ENCODE measurements at regions not wholly inside any gene's neighbourhood (a gene's known extent, or its start where the extent isn't known, plus 50 kb on each side); places are given as distances from the start of the nearest gene placed in this dataset.

DNA sequence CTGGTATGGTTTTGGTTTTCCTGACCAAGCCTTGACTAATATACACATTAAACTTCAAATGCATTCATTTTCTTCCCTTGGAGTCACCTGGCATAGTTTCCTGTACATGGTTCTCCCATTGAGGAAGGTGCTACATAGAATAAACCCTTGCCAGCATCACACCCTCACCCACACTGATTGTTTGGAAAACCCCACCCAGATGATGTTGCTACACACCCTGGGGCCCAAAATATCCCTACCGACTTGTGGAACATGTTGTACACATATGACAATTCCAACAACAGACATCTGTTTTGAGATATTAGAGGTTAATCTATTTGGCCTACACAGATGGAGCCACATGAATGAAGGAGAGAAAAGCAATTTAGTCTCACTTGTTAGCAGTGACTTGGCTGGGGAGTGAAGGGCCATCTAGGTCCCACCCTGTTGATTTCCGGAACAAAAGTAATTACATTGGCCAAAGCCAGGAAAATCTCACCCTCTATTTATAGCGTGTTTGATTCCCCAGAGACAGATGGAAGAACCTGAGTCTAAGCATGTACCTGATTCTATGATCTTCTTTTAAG, 606.0 kb upstream of the BTBD3 start:
- no peak overlapping the region for H3K27ac Mint-ChIP-seq
- no peak for DNase-seq
- H3K4me1 Mint-ChIP-seq (ENCODE audit: low read depth): no peaks in the 10 kb centered on the region
- H3K36me3 Mint-ChIP-seq (ENCODE audit: insufficient read depth in 2 of 2): no peaks in the 10 kb centered on the region
- ATAC-seq (replicated peaks in 1 of 2): no peak
- H3K4me3 Mint-ChIP-seq: no peak overlapping the region
- H3K27me3 Mint-ChIP-seq (ENCODE audit: low read depth): no peaks in the 10 kb centered on the region
- peaks cover 6 to 7% of the 10 kb centered on the region in 2 donors for H3K9me3 Mint-ChIP-seq

DNA sequence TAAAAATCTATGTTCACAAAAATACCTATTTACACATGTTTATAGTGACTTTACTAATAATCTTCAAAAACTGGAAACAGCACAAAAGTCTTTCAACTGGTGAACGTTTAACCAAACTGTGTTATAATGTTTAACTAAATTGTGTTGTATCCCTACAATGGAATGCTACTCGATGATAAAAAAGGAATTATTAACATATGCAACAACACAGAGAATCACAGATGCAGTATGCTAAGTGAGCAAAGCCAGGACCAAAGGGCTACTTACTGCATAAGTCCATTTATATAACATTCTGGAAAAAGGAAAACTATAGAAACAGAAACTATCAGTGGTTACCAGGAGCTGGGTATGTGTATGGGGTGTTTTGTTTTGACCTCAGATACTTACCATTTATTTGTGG, 602.2 kb upstream of the BTBD3 start:
- Mint-ChIP-seq H3K36me3 (ENCODE audit: insufficient read depth in 2 of 2) (no peaks in the 10 kb centered on the region), H3K27me3 (ENCODE audit: low read depth) (no peaks in the 10 kb centered on the region), H3K9me3 (peaks cover 4% of the 10 kb centered on the region in 2 donors), H3K27ac (no peak overlapping the region), H3K4me1 (ENCODE audit: low read depth) (no peaks in the 10 kb centered on the region), H3K4me3 (no peak overlapping the region)
- ATAC-seq (replicated peaks in 1 of 2): no peak
- DNase-seq: no peak

DNA sequence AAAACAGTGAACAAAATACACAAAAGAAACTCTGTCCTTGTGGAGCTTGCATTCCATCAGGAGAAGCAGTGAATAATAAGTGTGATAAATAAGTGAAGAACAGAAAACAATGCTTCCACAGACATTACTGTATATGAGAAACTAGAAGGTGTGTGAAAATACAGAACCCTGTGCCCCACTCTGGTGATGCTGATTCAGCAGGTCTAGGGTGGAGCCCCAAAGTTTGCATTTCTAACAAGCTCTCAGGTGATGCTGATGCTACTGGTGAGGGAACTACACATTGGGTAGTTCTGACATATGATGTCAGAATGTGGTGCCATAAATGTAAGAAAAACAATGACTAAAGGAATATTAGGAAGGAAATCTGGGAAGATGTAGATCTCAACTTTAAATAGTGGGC, 601.4 kb upstream of the BTBD3 start:
- no peaks in the 10 kb centered on the region for H3K36me3 Mint-ChIP-seq (ENCODE audit: insufficient read depth in 2 of 2)
- H3K4me3 Mint-ChIP-seq: no peak overlapping the region
- H3K27ac Mint-ChIP-seq: no peak overlapping the region
- no peaks in the 10 kb centered on the region for H3K4me1 Mint-ChIP-seq (ENCODE audit: low read depth)
- DNase-seq (no peak), ATAC-seq (replicated peaks in 1 of 2) (no peak)
- H3K27me3 Mint-ChIP-seq (ENCODE audit: low read depth): no peaks in the 10 kb centered on the region
- H3K9me3 Mint-ChIP-seq: peaks cover 4 to 8% of the 10 kb centered on the region in 2 donors

DNA sequence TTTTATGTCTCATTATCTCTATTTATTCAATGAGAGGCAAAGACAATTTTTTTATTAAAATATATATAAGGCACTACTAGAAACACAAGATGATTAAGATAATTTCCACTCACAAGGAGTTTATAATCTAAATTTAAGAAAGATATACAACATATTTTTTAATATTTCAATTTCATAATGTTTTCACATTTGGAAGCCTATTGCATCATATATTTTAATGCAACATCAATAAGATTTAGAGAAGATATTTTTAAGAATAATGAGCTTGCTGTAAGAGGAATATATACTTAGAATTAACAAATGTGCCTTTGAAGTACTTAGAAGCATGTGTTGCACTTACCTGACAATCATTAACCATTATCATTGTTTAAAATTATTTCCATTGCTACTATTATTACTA, 597.7 kb upstream of the BTBD3 start:
- H3K27me3 Mint-ChIP-seq (ENCODE audit: low read depth): no peaks in the 10 kb centered on the region
- ATAC-seq (replicated peaks in 1 of 2) (no peak), DNase-seq (no peak)
- no peak overlapping the region for H3K4me3 Mint-ChIP-seq
- no peaks in the 10 kb centered on the region for H3K36me3 Mint-ChIP-seq (ENCODE audit: insufficient read depth in 2 of 2)
- H3K9me3 Mint-ChIP-seq: peaks cover 9 to 17% of the 10 kb centered on the region in 2 donors
- H3K27ac Mint-ChIP-seq: no peak overlapping the region
- no peaks in the 10 kb centered on the region for H3K4me1 Mint-ChIP-seq (ENCODE audit: low read depth)

DNA sequence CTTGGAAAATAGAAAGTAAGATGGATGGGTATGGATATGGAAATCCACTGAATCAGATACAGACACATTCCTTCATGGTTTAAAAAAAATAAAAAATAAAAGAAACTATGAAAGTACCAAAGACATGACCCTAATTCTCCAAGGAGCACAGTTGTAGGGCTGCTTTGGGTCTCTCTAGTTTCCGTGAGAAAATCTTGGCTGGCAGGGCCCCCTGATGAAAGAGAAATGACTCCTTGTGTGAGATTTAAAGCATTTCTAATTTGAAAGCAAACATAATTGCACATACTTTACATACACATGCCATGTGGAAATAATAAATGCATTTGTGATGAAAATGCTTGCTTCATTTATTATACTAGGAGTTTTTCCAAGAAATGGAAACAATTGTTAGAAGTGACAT, 593.9 kb upstream of the BTBD3 start:
- no peaks in the 10 kb centered on the region for H3K4me1 Mint-ChIP-seq (ENCODE audit: low read depth)

DNA sequence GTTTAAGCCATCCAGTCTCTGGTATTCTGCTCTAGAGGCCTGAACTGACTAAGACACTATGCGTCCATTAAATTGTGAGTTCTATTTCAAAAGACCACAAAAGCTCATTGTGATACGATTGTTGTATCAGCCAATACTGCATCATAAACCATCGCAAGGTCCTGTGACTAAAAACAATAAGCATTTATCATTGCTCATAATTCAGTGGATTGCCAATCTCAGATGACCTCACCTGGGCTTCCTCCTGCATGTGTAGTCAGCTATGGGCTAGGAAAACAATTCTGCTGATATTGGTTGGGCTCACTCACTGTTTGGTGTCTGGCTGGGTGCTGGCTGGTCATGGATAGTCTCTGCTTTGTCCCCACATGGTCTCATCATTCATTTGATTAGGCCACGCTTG, 592.7 kb upstream of the BTBD3 start:
- no peak overlapping the region for H3K4me3 Mint-ChIP-seq
- ATAC-seq (replicated peaks in 1 of 2): no peak
- no peak for DNase-seq
- H3K4me1 Mint-ChIP-seq (ENCODE audit: low read depth): no peaks in the 10 kb centered on the region
- no peaks in the 10 kb centered on the region for H3K36me3 Mint-ChIP-seq (ENCODE audit: insufficient read depth in 2 of 2)
- H3K27me3 Mint-ChIP-seq (ENCODE audit: low read depth): no peaks in the 10 kb centered on the region
- no peak overlapping the region for H3K27ac Mint-ChIP-seq
- peaks cover 10 to 18% of the 10 kb centered on the region in 2 donors for H3K9me3 Mint-ChIP-seq

More for the DNA sequence above, 593.9 kb upstream of the BTBD3 start:
- peaks cover 9 to 18% of the 10 kb centered on the region in 2 donors for H3K9me3 Mint-ChIP-seq
- no peaks in the 10 kb centered on the region for H3K36me3 Mint-ChIP-seq (ENCODE audit: insufficient read depth in 2 of 2)
- no peaks in the 10 kb centered on the region for H3K27me3 Mint-ChIP-seq (ENCODE audit: low read depth)
- H3K27ac Mint-ChIP-seq: no peak overlapping the region
- no peak for DNase-seq
- ATAC-seq (replicated peaks in 1 of 2): no peak
- H3K4me3 Mint-ChIP-seq: no peak overlapping the region

DNA sequence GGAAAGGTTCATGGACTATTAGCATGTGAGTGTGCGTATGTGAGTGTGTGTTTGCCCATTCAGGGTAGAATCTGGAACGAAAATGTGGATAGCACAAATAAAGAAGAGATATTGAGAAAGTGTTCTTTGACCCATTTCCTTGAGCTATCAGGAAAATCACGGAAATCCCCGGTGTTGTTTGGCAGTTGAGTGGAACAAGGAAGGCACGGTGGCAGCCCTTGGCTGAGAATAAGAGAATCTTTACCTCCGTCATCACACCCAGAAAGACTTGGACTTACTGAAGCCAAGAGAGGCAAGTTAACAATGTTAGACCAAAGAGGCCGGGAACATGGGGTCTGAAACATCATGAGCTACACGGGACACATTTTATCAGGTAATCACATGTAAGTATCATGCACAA, 588.9 kb upstream of the BTBD3 start:
- Mint-ChIP-seq H3K27me3 (ENCODE audit: low read depth) (no peaks in the 10 kb centered on the region), H3K27ac (no peak overlapping the region), H3K9me3 (peaks cover 8 to 10% of the 10 kb centered on the region in 2 donors), H3K4me3 (no peak overlapping the region), H3K4me1 (ENCODE audit: low read depth) (no peaks in the 10 kb centered on the region), H3K36me3 (ENCODE audit: insufficient read depth in 2 of 2) (peaks cover 2% of the 10 kb centered on the region in 2 donors)
- ATAC-seq (replicated peaks in 1 of 2) (no peak), DNase-seq (no peak)

DNA sequence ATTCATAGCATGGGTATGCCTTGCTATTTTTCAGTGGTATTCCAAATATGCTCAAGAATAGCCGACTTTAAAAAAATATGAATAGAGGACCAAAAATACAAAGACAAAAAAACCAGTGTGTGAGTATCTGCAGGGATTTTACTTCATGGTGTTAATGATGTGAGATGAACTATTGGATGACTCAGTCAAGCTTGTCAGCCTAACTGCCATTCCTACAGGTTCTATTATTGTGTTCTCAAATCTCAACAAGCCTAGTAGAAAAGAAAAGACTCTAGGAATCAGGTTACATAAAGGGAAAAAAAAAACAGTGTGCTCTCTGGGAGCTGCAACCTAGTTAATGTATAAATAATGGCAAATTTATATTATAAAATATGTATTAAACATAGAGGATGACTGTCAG, 588.4 kb upstream of the BTBD3 start:
- Mint-ChIP-seq H3K27ac (no peak overlapping the region), H3K27me3 (ENCODE audit: low read depth) (no peaks in the 10 kb centered on the region), H3K36me3 (ENCODE audit: insufficient read depth in 2 of 2) (peaks cover 2% of the 10 kb centered on the region in 2 donors), H3K4me1 (ENCODE audit: low read depth) (no peaks in the 10 kb centered on the region), H3K9me3 (peaks cover 8 to 10% of the 10 kb centered on the region in 2 donors), H3K4me3 (no peak overlapping the region)
- no peak for ATAC-seq (replicated peaks in 1 of 2)
- no peak for DNase-seq

DNA sequence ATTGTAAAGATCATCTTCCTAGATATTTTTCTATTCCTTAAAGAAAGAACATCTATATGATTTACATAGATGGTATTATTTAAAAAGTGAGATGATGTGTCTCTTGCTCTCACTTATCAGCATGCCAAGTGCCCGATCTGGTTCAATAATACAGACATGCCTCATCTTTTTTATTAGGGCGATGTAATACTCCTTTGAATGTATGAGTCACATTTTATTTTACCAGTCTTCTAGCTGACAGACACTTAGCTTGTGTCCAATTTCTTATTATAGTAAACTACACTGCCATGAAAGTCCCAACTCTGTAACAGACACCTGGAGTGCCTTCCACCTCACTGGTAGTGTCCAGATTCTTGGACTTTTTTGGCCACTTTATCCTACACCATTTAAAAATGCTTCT, 586.6 kb upstream of the BTBD3 start:
- Mint-ChIP-seq H3K36me3 (ENCODE audit: insufficient read depth in 2 of 2) (peaks cover 2% of the 10 kb centered on the region in 2 donors), H3K9me3 (peaks cover 7 to 8% of the 10 kb centered on the region in 2 donors), H3K4me3 (no peak overlapping the region)

DNA sequence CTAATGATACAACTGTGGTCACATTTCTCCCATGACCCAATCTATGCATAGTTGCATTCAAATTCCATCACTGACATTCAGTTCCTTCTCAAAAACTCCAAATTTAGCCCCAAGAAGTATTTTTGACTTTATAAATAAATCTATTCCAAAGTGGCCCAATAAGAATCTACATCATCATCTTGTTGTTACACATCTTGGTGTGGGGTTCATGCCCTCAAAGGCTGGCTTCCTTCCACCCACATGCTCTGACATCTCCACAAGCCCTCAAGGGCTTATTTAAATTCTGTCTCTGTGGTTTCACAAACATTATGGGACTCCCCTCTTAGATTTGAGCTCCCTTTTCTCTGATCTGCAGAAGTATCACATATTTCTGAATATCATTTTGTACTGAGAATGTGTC, 585.3 kb upstream of the BTBD3 start:
- H3K27me3 Mint-ChIP-seq (ENCODE audit: low read depth): no peaks in the 10 kb centered on the region
- H3K4me1 Mint-ChIP-seq (ENCODE audit: low read depth): no peaks in the 10 kb centered on the region
- no peak overlapping the region for H3K27ac Mint-ChIP-seq
- H3K36me3 Mint-ChIP-seq (ENCODE audit: insufficient read depth in 2 of 2): peaks cover 2% of the 10 kb centered on the region in 2 donors
- ATAC-seq (replicated peaks in 1 of 2) (no peak), DNase-seq (no peak)
- no peak overlapping the region for H3K4me3 Mint-ChIP-seq
- peaks cover 7 to 8% of the 10 kb centered on the region in 2 donors for H3K9me3 Mint-ChIP-seq

More for the DNA sequence above, 586.6 kb upstream of the BTBD3 start:
- ATAC-seq (replicated peaks in 1 of 2) (no peak), DNase-seq (no peak)
- H3K27ac Mint-ChIP-seq: no peak overlapping the region
- no peaks in the 10 kb centered on the region for H3K4me1 Mint-ChIP-seq (ENCODE audit: low read depth)
- no peaks in the 10 kb centered on the region for H3K27me3 Mint-ChIP-seq (ENCODE audit: low read depth)

DNA sequence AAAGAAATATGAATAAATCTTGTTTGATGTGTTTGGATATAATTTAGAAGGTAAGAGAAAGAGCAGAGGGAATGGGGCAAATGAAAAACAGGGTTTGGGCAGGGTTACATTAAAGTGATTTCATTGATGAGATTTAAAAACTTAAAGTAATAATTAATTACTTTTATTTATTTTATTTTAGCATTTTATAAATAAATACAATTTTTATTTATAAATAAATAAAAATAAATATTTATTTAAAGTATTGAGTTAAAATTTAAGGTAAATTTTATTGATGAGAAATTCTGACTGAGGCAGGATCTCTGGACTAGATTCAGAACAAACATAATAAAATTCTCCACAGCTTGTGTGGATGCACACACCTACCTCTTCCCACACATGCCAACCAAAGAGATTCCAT, 584.1 kb upstream of the BTBD3 start:
- ATAC-seq (replicated peaks in 1 of 2): no peak
- no peak overlapping the region for H3K27ac Mint-ChIP-seq
- H3K36me3 Mint-ChIP-seq (ENCODE audit: insufficient read depth in 2 of 2): peaks cover 2% of the 10 kb centered on the region in 2 donors
- no peaks in the 10 kb centered on the region for H3K27me3 Mint-ChIP-seq (ENCODE audit: low read depth)
- no peak for DNase-seq
- H3K4me3 Mint-ChIP-seq: no peak overlapping the region
- peaks cover 4 to 7% of the 10 kb centered on the region in 2 donors for H3K9me3 Mint-ChIP-seq
- H3K4me1 Mint-ChIP-seq (ENCODE audit: low read depth): no peaks in the 10 kb centered on the region

DNA sequence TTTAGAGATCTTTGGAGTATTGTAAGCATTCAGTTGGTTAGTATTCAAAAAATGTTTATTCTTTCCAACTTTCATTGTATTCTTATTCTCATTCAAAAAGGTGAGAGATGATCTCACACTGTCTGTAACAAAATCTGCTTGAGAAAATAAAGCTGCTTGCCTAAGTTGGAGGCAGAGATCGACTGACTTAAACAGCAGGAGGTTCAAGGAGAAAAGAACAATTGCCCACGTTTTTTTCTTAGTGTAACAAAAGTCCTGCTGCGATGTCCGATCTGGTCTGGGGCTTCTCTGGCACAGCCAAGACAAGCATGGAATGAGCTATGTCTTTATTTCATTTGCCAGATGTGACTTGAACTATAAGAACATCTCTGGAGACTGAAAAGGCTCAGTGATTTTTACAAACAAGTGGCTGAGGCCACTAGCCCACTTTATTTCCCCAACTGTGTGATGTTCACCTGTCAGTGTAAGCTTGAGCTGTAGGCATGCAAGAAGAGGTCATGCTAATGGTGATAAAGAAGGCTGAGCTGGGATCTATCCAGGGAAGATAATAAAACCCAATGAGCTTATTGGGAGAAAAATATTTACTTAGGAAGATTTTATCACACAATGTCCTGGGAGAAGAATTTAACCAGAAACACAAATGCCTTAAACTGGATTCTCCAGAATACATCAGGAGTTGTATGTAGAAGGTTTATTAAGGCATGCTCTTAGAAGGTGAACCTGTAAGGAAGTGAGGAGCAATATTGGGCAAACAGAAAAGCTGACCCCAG, 580.1 kb upstream of the BTBD3 start:
- Mint-ChIP-seq H3K27ac (no peak overlapping the region), H3K4me1 (ENCODE audit: low read depth) (no peaks in the 10 kb centered on the region), H3K9me3 (peaks cover 4% of the 10 kb centered on the region in 2 donors), H3K4me3 (no peak overlapping the region), H3K36me3 (ENCODE audit: insufficient read depth in 2 of 2) (no peaks in the 10 kb centered on the region), H3K27me3 (ENCODE audit: low read depth) (no peaks in the 10 kb centered on the region)
- no peak for DNase-seq
- no peak for ATAC-seq (replicated peaks in 1 of 2)

DNA sequence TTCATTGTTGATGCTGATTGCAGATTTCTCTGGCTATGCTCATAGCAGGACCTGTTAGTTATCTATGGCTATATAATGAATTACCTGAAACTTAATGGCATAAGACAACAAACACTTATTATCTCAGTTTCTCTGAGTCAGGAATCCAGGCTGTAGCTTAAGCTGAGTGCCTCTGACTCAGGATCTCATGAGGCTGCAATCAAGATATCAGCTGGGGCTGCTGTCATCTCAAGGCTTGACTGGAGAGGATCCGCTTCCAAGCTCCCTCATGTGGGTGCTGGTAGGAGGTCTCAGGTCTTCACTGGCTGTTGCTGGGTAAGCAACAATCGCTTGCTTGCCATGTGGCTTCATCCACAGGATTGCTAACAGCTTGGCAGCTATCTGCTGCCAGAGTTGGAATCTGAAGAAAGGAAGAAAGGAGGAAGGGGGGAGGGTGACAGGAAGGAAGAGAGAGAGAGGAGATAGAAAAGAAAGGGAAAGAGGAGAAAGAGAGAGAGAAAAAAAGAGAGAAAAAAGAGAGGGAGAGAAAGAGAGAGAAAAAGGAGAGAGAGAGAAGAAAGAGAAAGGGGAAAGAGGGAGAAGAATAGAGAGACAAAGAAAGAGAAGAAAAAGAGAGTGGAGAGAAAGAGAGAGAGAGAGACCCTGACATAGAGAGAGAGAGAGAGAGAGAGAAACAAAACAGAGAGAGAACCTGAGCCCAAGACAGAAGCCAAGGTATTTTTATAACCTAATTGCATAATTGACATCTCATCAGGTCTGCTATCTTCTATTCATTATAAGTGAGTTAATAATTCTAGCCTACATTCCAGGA, 579.0 kb upstream of the BTBD3 start:
- H3K36me3 Mint-ChIP-seq (ENCODE audit: insufficient read depth in 2 of 2): no peaks in the 10 kb centered on the region
- no peak overlapping the region for H3K4me3 Mint-ChIP-seq
- ATAC-seq (replicated peaks in 1 of 2) (no peak), DNase-seq (no peak)
- H3K9me3 Mint-ChIP-seq: peaks cover 4% of the 10 kb centered on the region in 2 donors
- no peak overlapping the region for H3K27ac Mint-ChIP-seq
- H3K4me1 Mint-ChIP-seq (ENCODE audit: low read depth): no peaks in the 10 kb centered on the region
- H3K27me3 Mint-ChIP-seq (ENCODE audit: low read depth): no peaks in the 10 kb centered on the region

Data from activated T-cell treated with anti-CD3 and anti-CD28 coated beads, Interleukin-2, amount 50 U/mL, for 72 hours (primary cell).